Ramos (cell line): ENCODE measurements at regions not wholly inside any gene's neighbourhood (a gene's known extent, or its start where the extent isn't known, plus 50 kb on each side); places are given as distances from the start of the nearest gene placed in this dataset.

Source experiments
- in situ Hi-C: fragments of 300-500 bp; cut with MboI; formaldehyde crosslinking; loops from one replicate; pipeline ENCODE4 v1.14.3; 2022; ENCODE audit warnings: low sequenced_read_pairs; ENCODE audit not compliant: unreplicated experiment

DNA sequence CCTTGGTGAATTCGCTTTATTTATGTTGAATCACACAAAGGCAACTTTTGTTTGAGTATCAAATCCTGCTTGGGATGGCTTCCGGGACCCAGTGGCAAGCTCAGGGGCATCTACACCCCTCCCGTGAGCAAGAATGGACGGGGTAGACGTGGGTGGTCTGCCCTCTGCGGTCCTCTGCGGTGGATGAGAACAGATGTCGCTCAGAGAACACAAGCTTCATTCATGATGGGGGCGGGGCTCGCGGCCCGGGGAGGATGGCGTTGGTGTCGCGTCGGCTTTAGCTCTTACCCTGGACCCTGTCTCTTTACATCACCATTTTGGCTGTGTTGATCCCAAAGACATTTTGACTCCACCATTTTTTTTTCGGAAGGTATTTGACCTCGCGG, 158.5 kb upstream of the RTL1 start:
- in situ Hi-C loops: no loop called here

DNA sequence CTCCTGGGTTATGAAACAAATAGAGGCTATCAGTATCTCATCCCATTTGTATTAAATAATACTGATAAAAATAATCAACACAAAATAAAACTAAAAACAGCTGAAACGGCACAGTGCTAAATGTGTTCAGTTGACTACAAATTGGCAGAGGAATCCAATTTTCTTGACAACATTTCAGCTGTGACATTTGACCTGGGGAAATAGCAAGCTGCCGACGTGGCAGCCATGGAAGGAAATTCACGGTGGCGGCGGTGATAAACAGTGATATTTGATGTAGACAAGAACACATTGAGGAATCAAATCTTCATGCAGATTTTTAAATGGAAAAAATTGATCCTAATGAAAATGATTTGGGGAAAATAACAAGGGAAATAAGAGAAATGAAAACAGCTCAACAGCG, 159.1 kb upstream of the RTL1 start:
- in situ Hi-C loops: no loop called here

- in situ Hi-C loops: no loop called here
These were observed 159.6 kb upstream of the RTL1 start for GRCh38 chr14:101063121-101063520.

DNA sequence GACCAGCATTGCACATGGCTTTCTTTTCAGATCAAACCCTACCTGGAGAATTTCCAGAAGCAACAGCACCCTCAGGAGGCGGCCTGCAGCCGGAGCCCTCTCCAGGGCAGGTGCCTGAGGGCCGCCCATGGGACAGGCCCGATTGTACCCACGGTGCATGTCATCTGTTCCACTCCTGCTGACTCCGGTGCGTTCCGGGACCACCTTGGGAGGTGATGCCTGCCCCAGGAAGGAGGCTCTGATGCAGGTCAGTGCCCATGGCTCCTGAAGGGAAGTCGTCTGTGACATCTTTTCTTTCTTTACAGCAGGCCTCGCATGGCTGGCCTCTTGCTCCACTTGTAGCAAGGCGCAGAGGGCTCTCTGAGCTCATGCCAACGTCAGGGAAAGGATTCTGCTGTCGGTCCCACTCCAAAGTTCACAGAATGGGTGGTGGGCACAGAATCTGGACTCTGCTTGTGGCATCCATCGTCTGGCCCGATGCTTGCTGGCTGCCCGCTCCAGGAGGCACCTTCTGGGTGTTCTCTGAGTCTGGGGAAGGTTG, 160.7 kb upstream of the RTL1 start:
- in situ Hi-C loops: no loop called here

- in situ Hi-C loops: no loop called here
These were observed 161.2 kb upstream of the RTL1 start for GRCh38 chr14:101064718-101065117.

- in situ Hi-C loops: no loop called here
These were observed 161.7 kb upstream of the RTL1 start for GRCh38 chr14:101065246-101065645.

DNA sequence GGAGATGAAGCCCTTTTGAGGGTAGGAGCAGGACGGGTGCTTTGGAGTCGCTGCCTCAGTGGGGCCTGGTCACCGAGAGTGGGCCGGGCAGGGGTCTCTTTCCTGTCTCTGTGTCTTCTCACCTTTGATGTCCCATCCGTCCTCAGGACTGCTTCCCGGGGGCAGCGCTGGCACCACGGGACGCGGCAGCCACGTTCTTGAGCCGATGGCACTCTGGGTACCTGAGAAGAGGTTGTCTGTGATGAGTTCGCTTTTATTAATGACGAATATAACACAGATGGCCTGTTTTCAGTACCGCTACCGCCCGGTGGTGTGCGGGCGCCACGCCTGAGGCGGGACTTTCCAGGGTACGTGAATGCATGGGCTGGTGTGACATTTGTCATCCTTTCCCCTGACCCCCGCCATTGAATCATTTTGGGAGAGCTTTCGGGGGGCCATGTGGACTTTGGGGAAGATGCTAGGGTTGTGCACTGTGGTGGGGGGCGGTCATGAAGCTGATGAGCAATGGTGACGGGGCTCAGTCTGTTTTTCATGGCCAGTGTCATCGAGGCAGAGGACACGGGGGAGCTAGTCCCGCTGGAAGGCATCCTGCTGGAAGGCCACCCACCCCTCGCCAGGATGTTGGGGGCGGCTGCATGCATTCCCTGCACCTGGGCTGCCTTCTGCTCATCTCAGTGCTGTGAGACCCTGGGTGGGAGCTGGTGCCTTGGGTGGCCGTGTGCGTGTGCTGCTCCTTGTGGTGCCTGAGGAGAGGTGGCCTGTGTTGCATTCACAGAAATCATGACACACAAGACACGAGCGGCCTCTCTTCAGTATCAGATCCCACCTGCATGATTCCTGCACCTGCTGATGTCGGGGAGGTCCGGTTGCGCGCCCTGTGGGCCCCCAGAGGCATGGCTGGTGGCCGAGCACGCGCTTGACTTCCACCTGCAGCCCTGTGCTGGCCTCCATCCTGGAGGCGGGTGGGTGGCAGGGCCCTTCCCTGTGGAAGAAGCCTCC, 162.5 kb upstream of the RTL1 start:
- in situ Hi-C loops: no loop called here

- in situ Hi-C loops: no loop called here
These were observed 163.4 kb upstream of the RTL1 start for GRCh38 chr14:101066826-101067510.

DNA sequence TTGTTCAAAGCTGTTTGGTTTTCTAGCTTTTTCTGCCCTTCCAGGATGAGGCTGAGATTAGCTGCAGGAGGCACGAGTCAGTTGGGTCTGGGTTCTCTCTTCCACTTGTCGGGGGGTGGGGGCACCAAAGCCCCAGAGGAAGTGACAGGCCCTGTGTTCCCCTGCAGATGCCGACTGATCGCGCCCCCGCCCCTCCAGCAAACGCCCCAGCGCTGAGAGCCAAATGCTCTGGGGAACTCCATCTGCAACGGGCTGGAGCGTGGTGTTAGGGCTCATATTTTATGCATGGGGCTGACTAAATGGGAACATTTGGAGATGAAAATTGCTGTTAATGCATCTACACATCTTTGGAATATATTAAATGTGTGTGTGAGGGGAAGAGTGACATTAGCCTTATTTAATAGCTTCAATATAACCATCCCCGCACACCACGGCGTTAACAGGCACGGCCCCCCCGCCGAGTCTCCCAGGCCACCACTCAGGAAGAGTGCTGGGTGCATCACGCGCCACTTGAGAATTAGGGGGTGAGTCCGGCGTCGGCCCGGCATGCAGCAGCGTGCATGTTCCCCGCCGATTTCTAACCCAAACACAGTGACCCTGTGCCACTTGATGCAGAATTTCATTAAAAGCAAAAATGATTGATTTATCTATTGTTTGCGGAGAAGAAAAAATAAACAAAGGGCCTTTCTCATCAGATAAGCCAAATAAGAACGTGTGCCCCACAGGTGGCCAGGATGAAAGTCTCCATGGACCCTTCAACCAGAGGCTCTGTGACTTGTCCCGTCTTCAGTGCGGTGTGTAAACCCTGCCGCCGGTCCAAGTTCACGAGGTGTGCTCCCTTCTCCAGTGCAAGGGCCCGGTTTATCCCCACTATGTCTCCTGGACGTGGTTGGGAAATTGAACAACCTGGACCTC, 165.0 kb upstream of the RTL1 start:
- in situ Hi-C loops: no loop called here

GRCh38 chr14:101069228-101069549, 165.7 kb upstream of the RTL1 start:
- in situ Hi-C loops: no loop called here

DNA sequence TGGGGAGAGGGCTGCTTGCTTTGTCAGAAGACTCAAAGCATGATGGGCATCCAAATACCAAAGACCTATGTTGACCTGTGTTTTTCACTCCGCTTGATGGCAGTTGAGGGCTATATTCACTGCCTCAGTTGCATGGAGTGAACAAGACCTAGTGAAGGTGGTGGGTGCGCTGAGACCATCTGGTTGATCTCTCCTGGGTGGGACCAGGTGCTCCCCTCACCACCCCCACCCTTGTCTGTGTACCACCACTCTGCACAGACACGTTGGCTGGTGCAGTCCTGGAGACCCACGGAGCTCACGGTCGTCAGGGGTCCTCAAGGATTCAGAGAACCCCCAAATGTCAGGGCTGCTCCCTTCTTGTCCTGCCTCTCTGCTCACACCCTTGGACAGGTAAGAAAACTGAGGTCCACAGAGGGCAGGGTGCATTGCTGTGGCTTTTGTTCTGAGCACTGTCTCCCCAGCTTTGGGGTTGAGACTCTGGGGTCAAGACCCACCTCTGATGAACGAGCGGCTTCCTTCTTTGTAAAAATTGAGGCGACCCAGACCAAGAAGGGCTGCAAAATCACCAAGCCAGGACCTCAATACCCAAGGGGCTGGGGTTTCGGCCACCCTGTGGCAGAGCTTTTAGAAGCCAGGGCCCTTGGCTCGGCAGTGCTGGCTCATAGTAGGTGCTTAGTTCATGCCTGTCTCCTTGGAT, 166.3 kb upstream of the RTL1 start:
- in situ Hi-C loops: no loop called here

DNA sequence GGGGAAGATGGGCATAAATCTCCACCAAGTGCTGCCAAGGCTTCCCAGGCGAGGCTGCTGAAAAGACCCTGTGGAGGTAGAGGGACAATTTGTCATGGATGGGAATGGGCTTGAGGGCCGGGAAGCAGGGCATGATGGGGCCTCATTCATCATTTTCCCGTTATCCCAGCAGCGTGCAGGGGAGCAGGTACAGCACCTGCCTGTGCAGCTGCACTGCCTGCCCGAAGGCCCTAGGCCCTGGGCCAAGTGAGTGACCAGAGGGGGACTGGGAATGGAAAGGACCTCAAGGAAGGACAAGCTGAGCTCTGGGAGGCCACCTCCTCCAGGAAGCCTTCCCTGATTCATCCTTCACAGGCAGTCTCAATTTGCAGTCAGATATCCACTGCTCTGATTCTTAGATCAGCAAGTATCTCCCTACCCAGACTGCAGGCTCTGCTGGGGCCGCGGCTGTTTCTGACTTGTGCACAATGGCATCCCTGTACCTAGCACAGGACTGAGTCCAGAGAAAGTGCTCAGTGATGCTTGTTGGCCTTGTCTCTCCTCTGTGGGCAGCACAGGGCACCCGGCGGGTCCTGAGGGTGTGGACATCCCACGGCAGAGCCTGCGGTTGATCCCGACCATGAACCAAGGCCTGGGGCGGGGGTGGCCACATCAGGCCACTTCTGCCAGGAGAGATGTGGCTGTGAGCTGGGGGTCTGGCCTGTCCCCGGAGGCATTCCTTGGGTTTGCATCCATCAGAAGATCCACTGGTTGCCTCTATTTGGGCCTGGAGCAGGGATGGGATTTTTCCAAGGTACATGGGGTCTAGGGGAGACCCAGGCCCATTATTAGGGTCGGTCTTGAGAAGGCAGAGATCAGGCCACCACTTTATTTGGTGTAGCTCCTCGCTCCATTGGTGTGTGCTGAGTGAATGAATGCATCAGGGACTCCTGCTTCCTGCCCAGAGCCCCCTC, 167.3 kb upstream of the RTL1 start:
- in situ Hi-C loops: no loop called here

DNA sequence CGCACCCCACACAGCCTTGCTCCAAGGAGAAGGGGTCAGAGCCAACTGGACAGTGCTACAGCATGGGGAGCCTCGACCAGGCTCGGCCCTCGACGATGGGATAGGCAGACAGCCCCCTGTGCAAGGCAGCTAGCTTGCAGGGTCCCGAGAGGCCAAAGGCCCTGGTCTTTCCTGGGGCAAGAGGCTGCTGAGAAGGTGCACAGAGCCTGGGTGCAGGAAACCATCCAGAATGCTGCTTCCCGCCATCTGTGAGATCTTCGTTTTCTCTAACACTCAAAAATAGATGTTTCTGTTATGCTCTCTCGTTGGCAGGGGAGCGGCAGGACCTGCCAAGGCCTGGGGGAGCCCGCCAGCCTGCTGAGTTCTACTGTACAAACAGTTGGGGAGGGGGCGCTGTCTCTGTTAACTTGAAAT, 168.0 kb upstream of the RTL1 start:
- in situ Hi-C loops: no loop called here

DNA sequence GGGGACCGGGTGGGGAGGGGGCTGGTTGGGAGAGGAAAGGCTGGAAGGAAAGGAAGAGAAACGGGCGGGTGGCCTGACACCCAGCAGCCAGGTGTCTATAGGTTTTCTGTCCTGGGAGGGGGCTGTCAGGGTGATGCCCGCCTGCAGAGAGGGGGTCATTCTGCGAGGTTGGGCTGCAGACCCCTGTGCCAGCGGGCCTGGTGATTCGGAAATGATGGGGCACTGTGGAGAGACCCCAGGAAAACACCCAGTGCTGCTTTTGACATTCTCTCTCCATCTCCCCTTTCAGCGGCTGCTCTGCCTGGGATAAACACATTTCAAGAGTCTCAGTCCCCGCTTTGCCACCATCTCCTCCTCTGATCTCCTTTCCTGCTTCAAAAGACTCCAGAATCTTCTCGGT, 168.5 kb upstream of the RTL1 start:
- in situ Hi-C loops: no loop called here

- in situ Hi-C loops: no loop called here
These were observed 169.0 kb upstream of the RTL1 start for GRCh38 chr14:101072531-101072930.

DNA sequence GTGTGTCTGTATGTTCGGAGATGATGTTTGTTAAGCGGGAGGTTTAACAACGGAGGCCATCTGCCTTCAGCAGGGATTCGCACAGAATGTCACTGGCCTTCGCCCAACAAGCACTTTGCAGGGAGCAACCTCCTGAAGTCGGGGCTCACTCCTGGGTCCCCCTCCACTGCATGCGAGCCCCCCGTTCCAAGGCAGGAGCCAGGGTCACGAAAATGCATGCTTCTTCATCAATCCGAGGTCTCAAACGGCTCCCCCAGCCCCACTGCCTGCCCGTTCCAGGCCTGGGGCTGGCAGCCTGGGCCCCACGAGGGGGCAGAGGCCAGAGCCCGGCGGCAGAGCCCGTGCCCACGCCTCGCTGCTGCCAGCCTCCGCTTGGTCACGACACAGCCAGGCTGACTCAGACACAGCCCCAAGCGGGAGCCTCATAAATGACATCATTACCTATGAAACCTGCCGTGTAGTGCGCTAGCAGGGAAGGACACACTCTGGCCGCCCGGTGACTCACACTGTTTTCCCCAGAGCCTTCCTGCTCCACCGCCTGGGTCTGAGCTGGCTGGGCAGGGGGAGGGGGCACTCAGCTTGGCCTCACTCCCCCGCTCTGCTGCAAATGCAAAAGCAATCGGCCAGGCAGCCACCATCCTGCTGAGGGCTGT, 169.5 kb upstream of the RTL1 start:
- in situ Hi-C loops: no loop called here

GRCh38 chr14:101073598-101073965, 170.1 kb upstream of the RTL1 start:
- in situ Hi-C loops: no loop called here
